HepG2 (cell line): ENCODE measurements at regions not wholly inside any gene's neighbourhood (a gene's known extent, or its start where the extent isn't known, plus 50 kb on each side); places are given as distances from the start of the nearest gene placed in this dataset.

Experiments used
- ATAC-seq: fragments of 200-7000 bp; cut with Tn5 transposase; 3 replicates; pipeline ENCODE4 v1.9.1; 2020; ENCODE audit warnings: mild to moderate bottlenecking, moderate library complexity
- BruUV-seq: library from RNA; stranded (reverse); fragments of 400-500 nt; replicated peaks from 2 replicates; lab custom pipeline; 2021; lab: Mats Ljungman, UMichigan
- CTCF ChIA-PET: fragments of 300-600 bp; formaldehyde crosslinking; extraction: SDS; loops from one replicate; lab custom pipeline; 2021; ENCODE audit warnings: low total read pairs, inconsistent platforms, low intra/inter-chr PET ratio; lab: Yijun Ruan, JAX
- POLR2A ChIA-PET: fragments of 350-600 bp; sonication (Branson Sonifier 250); formaldehyde crosslinking; loops from one replicate; lab custom pipeline; 2020; ENCODE audit warnings: antibody characterized with exemption, inconsistent platforms; lab: Yijun Ruan, JAX
- DNase-seq: peaks from one replicate; pipeline ENCODE4 v3.0.0-alpha.2; 2015; ENCODE audit warnings: low spot score
- FAIRE-seq: peaks from 3 replicates; lab custom pipeline; 2011; peaks lifted over from hg19 to GRCh38; lab: Jason Lieb, UNC
- H2AFZ ChIP-seq: one replicate; pipeline ENCODE4 v1.6.1; 2011; ENCODE audit warnings: low read length, inconsistent platforms
- H3K27ac ChIP-seq: fragments of 300-600 bp; 3 replicates; pipeline ENCODE4 v1.8.0; 2011; ENCODE audit warnings: mixed run types, mild to moderate bottlenecking, mixed read lengths, low read length, inconsistent platforms; ENCODE audit not compliant: insufficient read depth; ENCODE audit errors: extremely low read length
- H3K27me3 ChIP-seq, 2 experiments: fragments of 200-600 bp in 1 of 2; 2 replicates in 1 of 2; 3 replicates in 1 of 2; pipeline versions ENCODE4 v1.6.0 to v1.8.0; 2011; ENCODE audit warnings: low read length in 2 of 2, mild to moderate bottlenecking in 2 of 2, moderate library complexity in 2 of 2, inconsistent platforms in 1 of 2; ENCODE audit not compliant: insufficient read depth in 2 of 2, control insufficient read depth in 1 of 2
- H3K36me3 ChIP-seq, 2 experiments: fragments of 200-600 bp in 1 of 2; replicated peaks in 1 of 2; 2 replicates in 1 of 2; 3 replicates in 1 of 2; pipeline versions ENCODE4 v1.5.1 to v1.8.0; 2011; ENCODE audit warnings: low read length in 2 of 2, inconsistent platforms in 1 of 2; ENCODE audit not compliant: insufficient read depth in 2 of 2, control insufficient read depth in 1 of 2
- H3K4me1 ChIP-seq: 2 replicates; pipeline ENCODE4 v1.5.1; 2012; ENCODE audit warnings: low read length, inconsistent platforms; ENCODE audit not compliant: insufficient read depth
- H3K4me2 ChIP-seq: 2 replicates; pipeline ENCODE4 v1.6.0; 2011; ENCODE audit warnings: low read depth, low read length, inconsistent platforms
- H3K4me3 ChIP-seq, 3 experiments: fragments of 200-600 bp in 1 of 3; sonication (generic), shearing (Covaris generic) in 1 of 3; replicated peaks in 1 of 3; 2 replicates each; pipeline ENCODE4 v1.5.1; 2011 to 2016; ENCODE audit warnings: low read length in 3 of 3, inconsistent platforms in 2 of 3, low read depth in 2 of 3, mild to moderate bottlenecking in 2 of 3, control low read depth in 1 of 3, mixed read lengths in 1 of 3; ENCODE audit not compliant: insufficient read depth in 1 of 3
- H3K79me2 ChIP-seq: one replicate; pipeline ENCODE4 v1.6.1; 2011; ENCODE audit warnings: low read length, inconsistent platforms; ENCODE audit not compliant: insufficient read depth
- H3K9ac ChIP-seq: 2 replicates; pipeline ENCODE4 v1.6.0; 2011; ENCODE audit warnings: mild to moderate bottlenecking, low read depth, low read length, inconsistent platforms; ENCODE audit not compliant: insufficient read depth
- H3K9me3 ChIP-seq: 2 replicates; pipeline ENCODE4 v1.5.1; 2012; ENCODE audit warnings: mild to moderate bottlenecking, low read length
- H4K20me1 ChIP-seq: 2 replicates; pipeline ENCODE4 v1.6.0; 2011; ENCODE audit warnings: inconsistent platforms, mild to moderate bottlenecking, low read length, moderate library complexity; ENCODE audit not compliant: insufficient read depth
- CEBPG ChIP-seq: IDR thresholded peaks from 2 replicates; pipeline ENCODE4 v1.6.1; 2016
- MTF1 ChIP-seq: sonication (generic); formaldehyde crosslinking; IDR thresholded peaks from 2 replicates; pipeline ENCODE4 v1.5.0; 2020; ENCODE audit warnings: missing genetic modification reagents
- MTF2 ChIP-seq: sonication (generic); formaldehyde crosslinking; IDR thresholded peaks from 2 replicates; pipeline ENCODE4 v1.5.0; 2020; ENCODE audit warnings: missing genetic modification reagents, borderline replicate concordance
- WGBS: methylation state at CpG from one replicate; pipeline ENCODE4 v1.1.6; 2017; ENCODE audit warnings: low lambda C conversion rate; 5-methylcytosine and 5-hydroxymethylcytosine counted together
- in situ Hi-C: cut with HindIII; loops from 2 replicates; pipeline ENCODE4 v1.10.0; 2017; ENCODE audit warnings: low pct_unique_long_range_greater_than_20kb; ENCODE audit not compliant: extremely low pct_ligation_motif_present
- intact Hi-C: fragments of 100-400 bp; cut with micrococcal nuclease; formaldehyde crosslinking; loops from one replicate; pipeline ENCODE4 v1.10.0; 2022; ENCODE audit not compliant: unreplicated experiment
- TF ChIP-seq, protein P1 (sequence below): sonication (generic); formaldehyde crosslinking; IDR thresholded peaks from 2 replicates; pipeline ENCODE4 v1.4.0; 2020; ENCODE audit warnings: missing genetic modification reagents, borderline replicate concordance
- TF ChIP-seq, protein P2 (sequence below): sonication (generic); formaldehyde crosslinking; IDR thresholded peaks from 2 replicates; pipeline ENCODE4 v1.4.0; 2020; ENCODE audit warnings: missing genetic modification reagents, borderline replicate concordance

DNA sequence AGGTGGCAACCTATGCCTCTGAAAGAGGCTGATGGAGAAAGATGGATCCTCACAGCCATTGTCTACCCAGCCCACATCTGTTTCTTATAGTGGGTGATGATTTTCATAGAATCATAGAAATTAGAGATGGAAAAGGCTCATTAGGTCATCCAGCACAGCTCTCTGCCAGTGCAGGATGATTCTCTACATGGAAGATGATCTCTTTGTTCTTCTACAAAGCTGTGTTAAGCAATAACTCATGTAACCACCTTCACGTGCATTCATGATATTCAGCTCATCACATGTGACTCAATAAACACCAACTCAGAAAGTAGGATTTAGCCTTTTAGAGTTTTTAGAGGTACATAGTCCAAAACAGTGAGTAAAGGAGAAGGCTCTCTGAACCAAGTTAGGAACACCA is 539.4 kb upstream of the ID2 start:
- Histone ChIP-seq H2AFZ (no peak overlapping the region), H4K20me1 (no peaks in the 10 kb centered on the region), H3K27ac (no peak overlapping the region), H3K9ac (no peak overlapping the region), H3K27me3 (no peaks in the 10 kb centered on the region), H3K4me1 (peaks cover 86% of the 10 kb centered on the region), H3K79me2 (peaks cover 3% of the 10 kb centered on the region), H3K4me2 (no peak overlapping the region), H3K9me3 (no peaks in the 10 kb centered on the region), H3K4me3 (no peak overlapping the region), H3K36me3 (no peaks in the 10 kb centered on the region; a peak in 1 of 5 replicates)
- TF ChIP-seq, protein P1, sequence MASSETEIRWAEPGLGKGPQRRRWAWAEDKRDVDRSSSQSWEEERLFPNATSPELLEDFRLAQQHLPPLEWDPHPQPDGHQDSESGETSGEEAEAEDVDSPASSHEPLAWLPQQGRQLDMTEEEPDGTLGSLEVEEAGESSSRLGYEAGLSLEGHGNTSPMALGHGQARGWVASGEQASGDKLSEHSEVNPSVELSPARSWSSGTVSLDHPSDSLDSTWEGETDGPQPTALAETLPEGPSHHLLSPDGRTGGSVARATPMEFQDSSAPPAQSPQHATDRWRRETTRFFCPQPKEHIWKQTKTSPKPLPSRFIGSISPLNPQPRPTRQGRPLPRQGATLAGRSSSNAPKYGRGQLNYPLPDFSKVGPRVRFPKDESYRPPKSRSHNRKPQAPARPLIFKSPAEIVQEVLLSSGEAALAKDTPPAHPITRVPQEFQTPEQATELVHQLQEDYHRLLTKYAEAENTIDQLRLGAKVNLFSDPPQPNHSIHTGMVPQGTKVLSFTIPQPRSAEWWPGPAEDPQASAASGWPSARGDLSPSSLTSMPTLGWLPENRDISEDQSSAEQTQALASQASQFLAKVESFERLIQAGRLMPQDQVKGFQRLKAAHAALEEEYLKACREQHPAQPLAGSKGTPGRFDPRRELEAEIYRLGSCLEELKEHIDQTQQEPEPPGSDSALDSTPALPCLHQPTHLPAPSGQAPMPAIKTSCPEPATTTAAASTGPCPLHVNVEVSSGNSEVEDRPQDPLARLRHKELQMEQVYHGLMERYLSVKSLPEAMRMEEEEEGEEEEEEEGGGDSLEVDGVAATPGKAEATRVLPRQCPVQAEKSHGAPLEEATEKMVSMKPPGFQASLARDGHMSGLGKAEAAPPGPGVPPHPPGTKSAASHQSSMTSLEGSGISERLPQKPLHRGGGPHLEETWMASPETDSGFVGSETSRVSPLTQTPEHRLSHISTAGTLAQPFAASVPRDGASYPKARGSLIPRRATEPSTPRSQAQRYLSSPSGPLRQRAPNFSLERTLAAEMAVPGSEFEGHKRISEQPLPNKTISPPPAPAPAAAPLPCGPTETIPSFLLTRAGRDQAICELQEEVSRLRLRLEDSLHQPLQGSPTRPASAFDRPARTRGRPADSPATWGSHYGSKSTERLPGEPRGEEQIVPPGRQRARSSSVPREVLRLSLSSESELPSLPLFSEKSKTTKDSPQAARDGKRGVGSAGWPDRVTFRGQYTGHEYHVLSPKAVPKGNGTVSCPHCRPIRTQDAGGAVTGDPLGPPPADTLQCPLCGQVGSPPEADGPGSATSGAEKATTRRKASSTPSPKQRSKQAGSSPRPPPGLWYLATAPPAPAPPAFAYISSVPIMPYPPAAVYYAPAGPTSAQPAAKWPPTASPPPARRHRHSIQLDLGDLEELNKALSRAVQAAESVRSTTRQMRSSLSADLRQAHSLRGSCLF: no peak
- TF ChIP-seq MTF1 (CRISPR knock-in tag): no peak
- 0 out of 2 replicates have a peak, but pooled peaks have one; percentile 4 for TF ChIP-seq CEBPG
- no peak for TF ChIP-seq MTF2 (CRISPR knock-in tag)
- TF ChIP-seq, protein P2, sequence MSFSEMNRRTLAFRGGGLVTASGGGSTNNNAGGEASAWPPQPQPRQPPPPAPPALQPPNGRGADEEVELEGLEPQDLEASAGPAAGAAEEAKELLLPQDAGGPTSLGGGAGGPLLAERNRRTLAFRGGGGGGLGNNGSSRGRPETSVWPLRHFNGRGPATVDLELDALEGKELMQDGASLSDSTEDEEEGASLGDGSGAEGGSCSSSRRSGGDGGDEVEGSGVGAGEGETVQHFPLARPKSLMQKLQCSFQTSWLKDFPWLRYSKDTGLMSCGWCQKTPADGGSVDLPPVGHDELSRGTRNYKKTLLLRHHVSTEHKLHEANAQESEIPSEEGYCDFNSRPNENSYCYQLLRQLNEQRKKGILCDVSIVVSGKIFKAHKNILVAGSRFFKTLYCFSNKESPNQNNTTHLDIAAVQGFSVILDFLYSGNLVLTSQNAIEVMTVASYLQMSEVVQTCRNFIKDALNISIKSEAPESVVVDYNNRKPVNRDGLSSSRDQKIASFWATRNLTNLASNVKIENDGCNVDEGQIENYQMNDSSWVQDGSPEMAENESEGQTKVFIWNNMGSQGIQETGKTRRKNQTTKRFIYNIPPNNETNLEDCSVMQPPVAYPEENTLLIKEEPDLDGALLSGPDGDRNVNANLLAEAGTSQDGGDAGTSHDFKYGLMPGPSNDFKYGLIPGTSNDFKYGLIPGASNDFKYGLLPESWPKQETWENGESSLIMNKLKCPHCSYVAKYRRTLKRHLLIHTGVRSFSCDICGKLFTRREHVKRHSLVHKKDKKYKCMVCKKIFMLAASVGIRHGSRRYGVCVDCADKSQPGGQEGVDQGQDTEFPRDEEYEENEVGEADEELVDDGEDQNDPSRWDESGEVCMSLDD (CRISPR knock-in tag): no peak
- 95% methylated on average over 1 of the region's 1 CpG for WGBS
- no peak for ATAC-seq
- POLR2A ChIA-PET: interaction anchor here (1.2 to 7.0 kb wide), 2 partner anchors 16 to 52 kb away, joined by 3 to 99 read pairs; no protein-coding TSS in a partner anchor
- no peak for FAIRE-seq
- DNase-seq: no peak
- in situ Hi-C loops: no loop called here
- no TSS peak for BruUV-seq
- intact Hi-C loops: no loop called here
- CTCF ChIA-PET: no interaction called here
